IMR-90 (cell line): ENCODE measurements at regions not wholly inside any gene's neighbourhood (a gene's known extent, or its start where the extent isn't known, plus 50 kb on each side); places are given as distances from the start of the nearest gene placed in this dataset.

Experiments used
- ATAC-seq: fragments of 200-7000 bp; cut with Tn5 transposase; 2 replicates; pipeline ENCODE4 v1.9.1; 2020; ENCODE audit warnings: low read depth, mild to moderate bottlenecking, moderate library complexity
- BruUV-seq: library from RNA; stranded (reverse); fragments of 400-500 nt; replicated peaks from 2 replicates; lab custom pipeline; 2021; lab: Mats Ljungman, UMichigan
- CTCF ChIA-PET: fragments of 300-600 bp; formaldehyde crosslinking; extraction: SDS; loops from one replicate; lab custom pipeline; 2021; ENCODE audit warnings: antibody characterized with exemption; lab: Yijun Ruan, JAX
- POLR2A ChIA-PET: fragments of 300-600 bp; sonication (Branson Sonifier 250); formaldehyde crosslinking; loops from one replicate; lab custom pipeline; 2022; ENCODE audit warnings: antibody characterized with exemption; ENCODE audit not compliant: unreplicated experiment; lab: Charles Lee
- DNase-seq: peaks from one replicate; pipeline ENCODE4 v3.0.0; 2013
- H2AFZ ChIP-seq: replicated peaks from 2 replicates; pipeline ENCODE3; 2013; ENCODE audit warnings: low read length, mild to moderate bottlenecking; ENCODE audit not compliant: poor library complexity
- H2AK5ac ChIP-seq: 2 replicates; pipeline ENCODE4 v1.6.1; 2013; ENCODE audit warnings: low read depth, low read length, inconsistent platforms
- H2AK9ac ChIP-seq: replicated peaks from 2 replicates; pipeline ENCODE3; 2013; ENCODE audit warnings: mild to moderate bottlenecking, low read depth, low read length, moderate library complexity; ENCODE audit not compliant: poor library complexity
- H2BK120ac ChIP-seq: 2 replicates; pipeline ENCODE4 v1.6.1; 2013; ENCODE audit warnings: low read depth, low read length, inconsistent platforms
- H2BK15ac ChIP-seq: 3 replicates; pipeline ENCODE4 v1.6.1; 2013; ENCODE audit warnings: low read depth, low read length, inconsistent platforms
- H2BK20ac ChIP-seq: 2 replicates; pipeline ENCODE4 v1.6.1; 2013; ENCODE audit warnings: low read depth, mild to moderate bottlenecking, inconsistent platforms, low read length, moderate library complexity
- H2BK5ac ChIP-seq: 2 replicates; pipeline ENCODE4 v1.6.1; 2013; ENCODE audit warnings: mild to moderate bottlenecking, low read depth, low read length, inconsistent platforms; ENCODE audit not compliant: poor library complexity, severe bottlenecking
- H3K14ac ChIP-seq: replicated peaks from 2 replicates; pipeline ENCODE4 v1.6.1; 2013; ENCODE audit warnings: low read depth, low read length, inconsistent platforms
- H3K18ac ChIP-seq: 2 replicates; pipeline ENCODE4 v1.6.1; 2013; ENCODE audit warnings: low read depth, low read length, control low read depth
- H3K23ac ChIP-seq: 2 replicates; pipeline ENCODE4 v1.6.1; 2013; ENCODE audit warnings: low read depth, low read length, inconsistent platforms
- H3K27ac ChIP-seq: 2 replicates; pipeline ENCODE4 v1.5.1; 2013; ENCODE audit warnings: mild to moderate bottlenecking, control low read depth, low read length; ENCODE audit not compliant: insufficient read depth
- H3K27me3 ChIP-seq: 2 replicates; pipeline ENCODE4 v1.6.1; 2013; ENCODE audit warnings: low read length; ENCODE audit not compliant: control insufficient read depth, insufficient read depth
- H3K36me3 ChIP-seq: 2 replicates; pipeline ENCODE4 v1.6.1; 2013; ENCODE audit warnings: low read length, mixed read lengths; ENCODE audit not compliant: control insufficient read depth, insufficient read depth
- H3K4ac ChIP-seq: 2 replicates; pipeline ENCODE4 v1.6.1; 2013; ENCODE audit warnings: low read depth, low read length, inconsistent platforms
- H3K4me1 ChIP-seq: 2 replicates; pipeline ENCODE4 v1.6.1; 2013; ENCODE audit warnings: low read length, mixed read lengths; ENCODE audit not compliant: control insufficient read depth, insufficient read depth
- H3K4me2 ChIP-seq: 2 replicates; pipeline ENCODE4 v1.6.1; 2013; ENCODE audit warnings: low read depth, mild to moderate bottlenecking, control low read depth, low read length, moderate library complexity
- H3K4me3 ChIP-seq: 2 replicates; pipeline ENCODE4 v1.5.1; 2013; ENCODE audit warnings: low read depth, mild to moderate bottlenecking, control low read depth, low read length, moderate library complexity; ENCODE audit not compliant: insufficient read depth
- H3K56ac ChIP-seq: 2 replicates; pipeline ENCODE4 v1.6.1; 2013; ENCODE audit warnings: low read length, inconsistent platforms; ENCODE audit not compliant: insufficient read depth; ENCODE audit errors: extremely low read depth
- H3K79me1 ChIP-seq, 2 experiments: 2 replicates each; pipeline ENCODE4 v1.6.1; 2013; ENCODE audit warnings: low read length in 2 of 2, inconsistent platforms in 1 of 2, low read depth in 1 of 2
- H3K9ac ChIP-seq: 2 replicates; pipeline ENCODE4 v1.6.1; 2013; ENCODE audit warnings: low read depth, low read length, control low read depth
- H3K9me1 ChIP-seq: 2 replicates; pipeline ENCODE4 v1.6.1; 2013; ENCODE audit warnings: low read length, inconsistent platforms; ENCODE audit not compliant: insufficient read depth
- H3K9me3 ChIP-seq: 2 replicates; pipeline ENCODE4 v1.6.1; 2013; ENCODE audit warnings: low read length; ENCODE audit not compliant: control insufficient read depth, insufficient read depth
- H4K20me1 ChIP-seq: 2 replicates; pipeline ENCODE4 v1.6.1; 2013; ENCODE audit warnings: low read length, inconsistent platforms; ENCODE audit not compliant: insufficient read depth
- H4K5ac ChIP-seq: 2 replicates; pipeline ENCODE4 v1.6.1; 2013; ENCODE audit warnings: mild to moderate bottlenecking, low read depth, low read length, control low read depth
- H4K8ac ChIP-seq, 2 experiments: 2 replicates each; pipeline ENCODE4 v1.6.1; 2013; ENCODE audit warnings: low read depth in 2 of 2, low read length in 2 of 2, control low read depth in 1 of 2, inconsistent platforms in 1 of 2
- H4K91ac ChIP-seq: 2 replicates; pipeline ENCODE4 v1.6.1; 2013; ENCODE audit warnings: low read depth, low read length, inconsistent platforms; ENCODE audit not compliant: insufficient read depth
- CTCF ChIP-seq: conservative IDR thresholded peaks from 2 replicates; pipeline ENCODE4 v1.5.1; 2012; ENCODE audit warnings: mild to moderate bottlenecking, low read depth, low read length, improper control_type of control experiment
- SMC3 ChIP-seq: fragments of 150-350 bp; IDR thresholded peaks from 2 replicates; pipeline ENCODE4 v1.6.1; 2016; ENCODE audit warnings: low read depth, mild to moderate bottlenecking, antibody characterized with exemption, low read length, moderate library complexity
- WGBS, 2 experiments: methylation state at CpG; one replicate each; pipeline versions ENCODE4 v1.1.5 to v1.1.7; 2013; ENCODE audit warnings: missing lambda C conversion rate in 2 of 2; ENCODE audit not compliant: insufficient read length in 1 of 2; ENCODE audit errors: extremely low coverage in 2 of 2; 5-methylcytosine and 5-hydroxymethylcytosine counted together
- dilution Hi-C: fragments of 300-500 bp; cut with HindIII; formaldehyde crosslinking; loops from one replicate; pipeline ENCODE4 v1.14.3; 2018; ENCODE audit warnings: low sequenced_read_pairs; ENCODE audit not compliant: unreplicated experiment
- in situ Hi-C: fragments of 300-500 bp; cut with MboI; formaldehyde crosslinking; loops from 3 replicates; pipeline ENCODE4 v1.14.3; 2019; ENCODE audit warnings: low sequenced_read_pairs, inconsistent platforms, mixed read lengths
- intact Hi-C: fragments of 100-400 bp; cut with micrococcal nuclease; formaldehyde crosslinking; loops from 2 replicates; pipeline ENCODE4 v1.10.0; 2022

- Histone ChIP-seq H3K4me1 (no peaks in the 10 kb centered on the region), H3K27ac (no peak overlapping the region), H3K9ac (no peak overlapping the region), H3K4me2 (no peak overlapping the region), H2BK15ac (no peak overlapping the region), H3K23ac (no peak overlapping the region), H3K79me1 (no peaks in the 10 kb centered on the region), H2AK5ac (no peak overlapping the region), H2BK120ac (no peak overlapping the region), H3K36me3 (no peaks in the 10 kb centered on the region), H3K27me3 (no peaks in the 10 kb centered on the region), H2AFZ (no peak overlapping the region), H3K18ac (no peak overlapping the region), H3K4ac (no peak overlapping the region), H3K56ac (no peak overlapping the region), H2BK5ac (no peak overlapping the region), H4K91ac (no peak overlapping the region), H2BK20ac (no peak overlapping the region), H4K8ac (no peak overlapping the region), H3K9me1 (no peaks in the 10 kb centered on the region), H4K5ac (no peak overlapping the region), H3K14ac (no peak overlapping the region), H3K9me3 (peaks cover 4% of the 10 kb centered on the region), H2AK9ac (no peak overlapping the region), H4K20me1 (no peaks in the 10 kb centered on the region), H3K4me3 (no peak overlapping the region)
- ATAC-seq: no peak
- BruUV-seq: no TSS peak
- CTCF ChIA-PET: no interaction called here
- intact Hi-C loops: no loop called here
- in situ Hi-C loops: no loop called here
- WGBS, 2 experiments: no CpG with 5 or more reads among the region's 3 CpGs
- POLR2A ChIA-PET: no interaction called here
- TF ChIP-seq CTCF: no peak
- TF ChIP-seq SMC3: no peak
- DNase-seq: no peak
- dilution Hi-C loops: no loop called here
Observed at GRCh38 chr5:117236941-117237340, 662.3 kb upstream of the SEMA6A start.
